ENCODE measurements at regions not wholly inside any gene's neighbourhood (a gene's known extent, or its start where the extent isn't known, plus 50 kb on each side); places are given as distances from the start of the nearest gene placed in this dataset.

DNA sequence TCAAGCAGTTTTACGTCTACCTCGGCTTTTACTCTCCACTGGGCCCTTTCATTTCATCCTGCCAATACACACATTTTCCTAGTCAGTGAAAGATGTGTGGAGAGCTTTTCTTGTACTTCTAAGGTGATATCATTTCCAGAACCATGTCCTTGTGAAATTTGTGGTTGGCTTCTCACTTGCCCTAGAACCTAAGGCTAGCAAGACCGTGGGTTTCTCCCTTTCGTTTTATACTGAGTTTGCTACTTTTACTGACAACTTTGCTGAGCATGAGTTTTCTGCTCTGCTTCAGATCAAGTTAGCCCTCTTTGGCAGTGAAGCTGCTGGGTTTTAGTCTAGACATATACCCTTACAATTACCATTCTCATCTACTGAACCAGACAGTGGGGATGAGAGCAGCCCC lies 95.7 kb upstream of the FRMPD4 start:
- TF ChIP-seq, protein P1, sequence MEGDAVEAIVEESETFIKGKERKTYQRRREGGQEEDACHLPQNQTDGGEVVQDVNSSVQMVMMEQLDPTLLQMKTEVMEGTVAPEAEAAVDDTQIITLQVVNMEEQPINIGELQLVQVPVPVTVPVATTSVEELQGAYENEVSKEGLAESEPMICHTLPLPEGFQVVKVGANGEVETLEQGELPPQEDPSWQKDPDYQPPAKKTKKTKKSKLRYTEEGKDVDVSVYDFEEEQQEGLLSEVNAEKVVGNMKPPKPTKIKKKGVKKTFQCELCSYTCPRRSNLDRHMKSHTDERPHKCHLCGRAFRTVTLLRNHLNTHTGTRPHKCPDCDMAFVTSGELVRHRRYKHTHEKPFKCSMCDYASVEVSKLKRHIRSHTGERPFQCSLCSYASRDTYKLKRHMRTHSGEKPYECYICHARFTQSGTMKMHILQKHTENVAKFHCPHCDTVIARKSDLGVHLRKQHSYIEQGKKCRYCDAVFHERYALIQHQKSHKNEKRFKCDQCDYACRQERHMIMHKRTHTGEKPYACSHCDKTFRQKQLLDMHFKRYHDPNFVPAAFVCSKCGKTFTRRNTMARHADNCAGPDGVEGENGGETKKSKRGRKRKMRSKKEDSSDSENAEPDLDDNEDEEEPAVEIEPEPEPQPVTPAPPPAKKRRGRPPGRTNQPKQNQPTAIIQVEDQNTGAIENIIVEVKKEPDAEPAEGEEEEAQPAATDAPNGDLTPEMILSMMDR (conservative IDR thresholded peaks at IDR 0.05; ENCODE audit: low read length): no peak
- no peak for TF ChIP-seq EZH2phosphoT487 (IDR thresholded peaks at IDR 0.05; ENCODE audit: borderline replicate concordance, low read depth, low read length)

All from OCI-LY7 (cell line).